ENCODE measurements at regions not wholly inside any gene's neighbourhood (a gene's known extent, or its start where the extent isn't known, plus 50 kb on each side); places are given as distances from the start of the nearest gene placed in this dataset.
"Not testable (repeated sequence)": the region's sequence is repeated elsewhere in the genome, so short reads cannot be mapped to it uniquely, and the experiment has no call there.

DNA sequence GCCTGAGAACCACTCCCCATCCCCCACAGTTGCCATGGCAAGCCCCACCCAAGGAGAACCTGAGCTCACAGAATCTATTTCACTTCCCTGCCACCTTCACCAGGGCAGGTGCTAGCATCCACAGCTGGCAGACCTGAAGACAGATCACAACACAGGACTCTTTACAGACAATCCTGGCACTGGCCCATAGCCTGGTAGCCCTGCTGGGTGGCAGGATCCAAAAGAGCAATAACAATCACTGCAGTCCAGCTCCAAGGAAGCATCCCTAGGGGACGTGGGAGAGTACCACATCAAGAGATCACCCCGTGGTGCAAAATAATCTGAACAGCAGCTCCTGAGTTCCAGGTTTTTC is 463.2 kb upstream of the PIK3R1 start:
- H3K9ac ChIP-seq (ENCODE audit: low read length) = no peak overlapping the region
- DNase-seq (ENCODE audit: low read depth) (no peak), FAIRE-seq (no peak)
- H3K36me3 Mint-ChIP-seq (ENCODE audit: low read depth, unreplicated experiment) = peaks cover 1% of the 10 kb centered on the region
- H3K27ac Mint-ChIP-seq (ENCODE audit: unreplicated experiment) = no peak overlapping the region
- no peak overlapping the region for H3K4me2 ChIP-seq (ENCODE audit: low read length)
- H4K20me1 ChIP-seq (ENCODE audit: insufficient read depth, low read length) = no peaks in the 10 kb centered on the region
- H3K36me3 ChIP-seq (ENCODE audit: insufficient read depth, low read length) = no peaks in the 10 kb centered on the region
- H3K27me3 Mint-ChIP-seq (ENCODE audit: low read depth, unreplicated experiment) = no peaks in the 10 kb centered on the region
- no peaks in the 10 kb centered on the region for H3K4me1 ChIP-seq (ENCODE audit: insufficient read depth, low read length)
- H3K9me3 ChIP-seq (ENCODE audit: insufficient read depth, low read depth, low read length) = peaks cover 4% of the 10 kb centered on the region
- H3K27me3 ChIP-seq (ENCODE audit: insufficient read depth, low read length) = no peaks in the 10 kb centered on the region
- TF ChIP-seq EZH2 (IDR thresholded peaks at IDR 0.05; ENCODE audit: insufficient read depth, low read length) (no peak), CTCF (IDR thresholded peaks at IDR 0.05; ENCODE audit: insufficient read depth, low read depth, low read length) (no peak)
- no peaks in the 10 kb centered on the region for H3K79me2 ChIP-seq (ENCODE audit: insufficient read depth, low read length)
- no peak overlapping the region for H3K4me3 Mint-ChIP-seq (ENCODE audit: unreplicated experiment)
- H3K27ac ChIP-seq (ENCODE audit: low read depth, low read length) = no peak overlapping the region
- H3K9me3 Mint-ChIP-seq (ENCODE audit: unreplicated experiment) = peaks cover 3% of the 10 kb centered on the region
- no peak overlapping the region for H2AFZ ChIP-seq (ENCODE audit: low read depth, low read length)
- H3K4me1 Mint-ChIP-seq (ENCODE audit: low read depth, unreplicated experiment) = no peaks in the 10 kb centered on the region
- no peak overlapping the region for H3K4me3 ChIP-seq (ENCODE audit: insufficient read depth, low read depth, low read length)

- Mint-ChIP-seq H3K9me3 (ENCODE audit: unreplicated experiment) (peaks cover 5% of the 10 kb centered on the region), H3K27ac (ENCODE audit: unreplicated experiment) (no peak overlapping the region), H3K27me3 (ENCODE audit: low read depth, unreplicated experiment) (no peaks in the 10 kb centered on the region), H3K36me3 (ENCODE audit: low read depth, unreplicated experiment) (peaks cover 1% of the 10 kb centered on the region), H3K4me1 (ENCODE audit: low read depth, unreplicated experiment) (no peaks in the 10 kb centered on the region), H3K4me3 (ENCODE audit: unreplicated experiment) (no peak overlapping the region)
- no peak for TF ChIP-seq CTCF (IDR thresholded peaks at IDR 0.05; ENCODE audit: insufficient read depth, low read depth, low read length)
- TF ChIP-seq EZH2 (IDR thresholded peaks at IDR 0.05; ENCODE audit: insufficient read depth, low read length) = no peak
- Histone ChIP-seq H3K9me3 (ENCODE audit: insufficient read depth, low read depth, low read length) (peaks cover 4% of the 10 kb centered on the region), H3K4me2 (ENCODE audit: low read length) (no peak overlapping the region), H3K27ac (ENCODE audit: low read depth, low read length) (no peak overlapping the region), H3K27me3 (ENCODE audit: insufficient read depth, low read length) (no peaks in the 10 kb centered on the region), H4K20me1 (ENCODE audit: insufficient read depth, low read length) (no peaks in the 10 kb centered on the region), H3K4me3 (ENCODE audit: insufficient read depth, low read depth, low read length) (no peak overlapping the region), H2AFZ (ENCODE audit: low read depth, low read length) (no peak overlapping the region), H3K79me2 (ENCODE audit: insufficient read depth, low read length) (no peaks in the 10 kb centered on the region), H3K9ac (ENCODE audit: low read length) (no peak overlapping the region), H3K36me3 (ENCODE audit: insufficient read depth, low read length) (no peaks in the 10 kb centered on the region), H3K4me1 (ENCODE audit: insufficient read depth, low read length) (no peaks in the 10 kb centered on the region)
- FAIRE-seq = no peak
- no peak for DNase-seq (ENCODE audit: low read depth)
Measured at GRCh38 chr5:67748165-67748690, 467.3 kb upstream of the PIK3R1 start.

DNA sequence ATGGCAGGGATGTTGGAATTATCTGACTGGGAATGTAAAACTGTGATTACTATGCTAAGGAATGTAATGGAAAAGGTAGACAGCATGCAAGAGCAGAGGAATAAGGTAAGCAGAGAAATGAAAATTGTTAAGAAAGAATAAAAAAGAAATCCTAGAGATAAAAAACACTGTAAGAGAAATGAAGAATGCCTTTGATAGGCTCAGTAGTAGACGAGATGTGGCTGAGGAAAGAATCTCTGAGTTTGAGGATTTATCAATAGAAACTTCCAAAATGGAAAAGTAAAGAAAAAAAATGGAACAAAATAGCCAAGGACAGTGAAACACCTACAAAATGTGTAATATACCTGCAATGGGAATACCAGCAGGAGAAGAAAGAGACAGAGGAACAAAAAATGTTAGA is 468.5 kb upstream of the PIK3R1 start:
- Histone ChIP-seq H3K4me2 (ENCODE audit: low read length) (no peak overlapping the region), H3K27ac (ENCODE audit: low read depth, low read length) (no peak overlapping the region), H3K9ac (ENCODE audit: low read length) (no peak overlapping the region), H3K4me3 (ENCODE audit: insufficient read depth, low read depth, low read length) (no peak overlapping the region), H3K27me3 (ENCODE audit: insufficient read depth, low read length) (no peaks in the 10 kb centered on the region), H3K79me2 (ENCODE audit: insufficient read depth, low read length) (no peaks in the 10 kb centered on the region), H2AFZ (ENCODE audit: low read depth, low read length) (no peak overlapping the region), H3K9me3 (ENCODE audit: insufficient read depth, low read depth, low read length) (no peaks in the 10 kb centered on the region), H4K20me1 (ENCODE audit: insufficient read depth, low read length) (no peaks in the 10 kb centered on the region), H3K36me3 (ENCODE audit: insufficient read depth, low read length) (no peaks in the 10 kb centered on the region), H3K4me1 (ENCODE audit: insufficient read depth, low read length) (no peaks in the 10 kb centered on the region)
- Mint-ChIP-seq H3K27ac (ENCODE audit: unreplicated experiment) (no peak overlapping the region), H3K9me3 (ENCODE audit: unreplicated experiment) (peaks cover 5% of the 10 kb centered on the region), H3K4me1 (ENCODE audit: low read depth, unreplicated experiment) (no peaks in the 10 kb centered on the region), H3K4me3 (ENCODE audit: unreplicated experiment) (no peak overlapping the region), H3K27me3 (ENCODE audit: low read depth, unreplicated experiment) (no peaks in the 10 kb centered on the region), H3K36me3 (ENCODE audit: low read depth, unreplicated experiment) (peaks cover 1% of the 10 kb centered on the region)
- no peak for DNase-seq (ENCODE audit: low read depth)
- TF ChIP-seq CTCF (IDR thresholded peaks at IDR 0.05; ENCODE audit: insufficient read depth, low read depth, low read length) = no peak
- TF ChIP-seq EZH2 (IDR thresholded peaks at IDR 0.05; ENCODE audit: insufficient read depth, low read length) = no peak
- FAIRE-seq = no peak

- not testable (repeated sequence) for H3K36me3 ChIP-seq (ENCODE audit: insufficient read depth, low read length); FAIRE-seq; H3K27ac Mint-ChIP-seq (ENCODE audit: unreplicated experiment); H3K4me1 Mint-ChIP-seq (ENCODE audit: low read depth, unreplicated experiment); H3K9ac ChIP-seq (ENCODE audit: low read length); H3K27ac ChIP-seq (ENCODE audit: low read depth, low read length); H3K36me3 Mint-ChIP-seq (ENCODE audit: low read depth, unreplicated experiment); H3K79me2 ChIP-seq (ENCODE audit: insufficient read depth, low read length); H3K4me1 ChIP-seq (ENCODE audit: insufficient read depth, low read length); H3K27me3 Mint-ChIP-seq (ENCODE audit: low read depth, unreplicated experiment); H3K9me3 ChIP-seq (ENCODE audit: insufficient read depth, low read depth, low read length); H3K4me3 ChIP-seq (ENCODE audit: insufficient read depth, low read depth, low read length); H3K4me3 Mint-ChIP-seq (ENCODE audit: unreplicated experiment); H3K4me2 ChIP-seq (ENCODE audit: low read length); H4K20me1 ChIP-seq (ENCODE audit: insufficient read depth, low read length); DNase-seq (ENCODE audit: low read depth); H3K9me3 Mint-ChIP-seq (ENCODE audit: unreplicated experiment); H2AFZ ChIP-seq (ENCODE audit: low read depth, low read length); H3K27me3 ChIP-seq (ENCODE audit: insufficient read depth, low read length)
Measured at GRCh38 chr5:67746608-67747007, 468.9 kb upstream of the PIK3R1 start.

Data from astrocyte (in vitro differentiated cells and primary cell).